ENCODE measurements at regions not wholly inside any gene's neighbourhood (a gene's known extent, or its start where the extent isn't known, plus 50 kb on each side); places are given as distances from the start of the nearest gene placed in this dataset.

DNA sequence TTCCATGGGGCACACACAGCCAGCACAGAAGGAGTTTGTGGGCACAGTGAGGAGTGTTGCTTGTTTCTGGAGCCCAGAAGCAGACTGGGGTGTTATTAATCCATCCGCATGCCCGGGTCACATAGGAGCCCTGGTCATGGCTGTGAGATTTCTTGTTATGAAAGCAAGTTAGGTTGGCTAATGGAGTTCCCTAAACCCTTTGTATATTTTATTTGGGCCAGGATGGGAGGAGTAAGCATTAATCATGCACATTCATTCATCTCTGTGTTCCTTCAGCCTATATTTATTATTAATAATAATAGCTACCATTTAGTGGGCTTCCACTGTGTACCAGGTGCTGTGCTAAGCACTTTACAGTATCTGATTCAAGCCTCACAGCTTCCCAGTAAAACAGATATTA is 200.6 kb upstream of the CDH5 start:
- TF ChIP-seq, protein P1, sequence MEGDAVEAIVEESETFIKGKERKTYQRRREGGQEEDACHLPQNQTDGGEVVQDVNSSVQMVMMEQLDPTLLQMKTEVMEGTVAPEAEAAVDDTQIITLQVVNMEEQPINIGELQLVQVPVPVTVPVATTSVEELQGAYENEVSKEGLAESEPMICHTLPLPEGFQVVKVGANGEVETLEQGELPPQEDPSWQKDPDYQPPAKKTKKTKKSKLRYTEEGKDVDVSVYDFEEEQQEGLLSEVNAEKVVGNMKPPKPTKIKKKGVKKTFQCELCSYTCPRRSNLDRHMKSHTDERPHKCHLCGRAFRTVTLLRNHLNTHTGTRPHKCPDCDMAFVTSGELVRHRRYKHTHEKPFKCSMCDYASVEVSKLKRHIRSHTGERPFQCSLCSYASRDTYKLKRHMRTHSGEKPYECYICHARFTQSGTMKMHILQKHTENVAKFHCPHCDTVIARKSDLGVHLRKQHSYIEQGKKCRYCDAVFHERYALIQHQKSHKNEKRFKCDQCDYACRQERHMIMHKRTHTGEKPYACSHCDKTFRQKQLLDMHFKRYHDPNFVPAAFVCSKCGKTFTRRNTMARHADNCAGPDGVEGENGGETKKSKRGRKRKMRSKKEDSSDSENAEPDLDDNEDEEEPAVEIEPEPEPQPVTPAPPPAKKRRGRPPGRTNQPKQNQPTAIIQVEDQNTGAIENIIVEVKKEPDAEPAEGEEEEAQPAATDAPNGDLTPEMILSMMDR (IDR thresholded peaks at IDR 0.05) = no peak
- TF ChIP-seq POLR2A (IDR thresholded peaks at IDR 0.05) = no peak
